Spinal cord (tissue), 9 donors: ENCODE measurements at regions not wholly inside any gene's neighbourhood (a gene's known extent, or its start where the extent isn't known, plus 50 kb on each side); places are given as distances from the start of the nearest gene placed in this dataset.

Experiments
- DNase-seq, 6 donors: peaks; one replicate each; pipeline versions ENCODE4 v3.0.0 to v3.0.0-alpha.2; 2013 to 2015; ENCODE audit warnings: low spot score in 6 of 6, low read depth in 4 of 6
- H3K27ac ChIP-seq: one replicate; pipeline ENCODE4 v1.5.1; 2013; ENCODE audit warnings: low read depth, low read length, control low read depth
- H3K27me3 ChIP-seq: one replicate; pipeline ENCODE4 v1.6.1; 2013; ENCODE audit warnings: low read length; ENCODE audit not compliant: control insufficient read depth, insufficient read depth
- H3K36me3 ChIP-seq: one replicate; pipeline ENCODE4 v1.6.1; 2013; ENCODE audit warnings: low read length; ENCODE audit not compliant: control insufficient read depth, insufficient read depth
- H3K4me1 ChIP-seq: one replicate; pipeline ENCODE4 v1.6.1; 2013; ENCODE audit warnings: low read length; ENCODE audit not compliant: control insufficient read depth, insufficient read depth
- H3K4me3 ChIP-seq: one replicate; pipeline ENCODE4 v1.5.1; 2013; ENCODE audit warnings: low read depth, low read length, control low read depth
- H3K9me3 ChIP-seq: one replicate; pipeline ENCODE4 v1.6.1; 2013; ENCODE audit warnings: low read length; ENCODE audit not compliant: control insufficient read depth, insufficient read depth
- WGBS: methylation state at CpG from one replicate; pipeline ENCODE4 v1.1.5; 2013; ENCODE audit warnings: missing lambda C conversion rate; ENCODE audit not compliant: insufficient coverage; 5-methylcytosine and 5-hydroxymethylcytosine counted together
- donor health status: healthy.

- no peak overlapping the region for H3K4me3 ChIP-seq
- H3K36me3 ChIP-seq = peaks cover 36% of the 10 kb centered on the region
- no peak overlapping the region for H3K27ac ChIP-seq
- H3K4me1 ChIP-seq = no peaks in the 10 kb centered on the region
- H3K9me3 ChIP-seq = no peaks in the 10 kb centered on the region
- H3K27me3 ChIP-seq = no peaks in the 10 kb centered on the region
- WGBS = 85% methylated on average over 9 of the region's 9 CpGs
- no peak for DNase-seq
Observed at GRCh38 chr14:101008631-101009336, 105.3 kb upstream of the RTL1 start.

GRCh38 chr14:101009531-101009930 lies 106.0 kb upstream of the RTL1 start:
- no peak overlapping the region for H3K27ac ChIP-seq
- peaks cover 32% of the 10 kb centered on the region for H3K36me3 ChIP-seq
- DNase-seq = no peak
- no peaks in the 10 kb centered on the region for H3K27me3 ChIP-seq
- 94% methylated on average over 5 of the region's 5 CpGs for WGBS
- H3K4me1 ChIP-seq = no peaks in the 10 kb centered on the region
- no peaks in the 10 kb centered on the region for H3K9me3 ChIP-seq
- H3K4me3 ChIP-seq = no peak overlapping the region

- no peak overlapping the region for H3K4me3 ChIP-seq
- WGBS = 92% methylated on average over 3 of the region's 6 CpGs
- H3K9me3 ChIP-seq = no peaks in the 10 kb centered on the region
- no peaks in the 10 kb centered on the region for H3K4me1 ChIP-seq
- H3K27me3 ChIP-seq = no peaks in the 10 kb centered on the region
- H3K27ac ChIP-seq = no peak overlapping the region
- DNase-seq = peak in 1 of 6 donors; percentile 7
- peaks cover 32% of the 10 kb centered on the region for H3K36me3 ChIP-seq
Observed at GRCh38 chr14:101010293-101010692, 106.8 kb upstream of the RTL1 start.

- H3K27ac ChIP-seq = no peak overlapping the region
- H3K4me1 ChIP-seq = no peaks in the 10 kb centered on the region
- WGBS = no CpG with 5 or more reads among the region's 2 CpGs
- no peaks in the 10 kb centered on the region for H3K9me3 ChIP-seq
- H3K27me3 ChIP-seq = no peaks in the 10 kb centered on the region
- H3K4me3 ChIP-seq = no peak overlapping the region
- H3K36me3 ChIP-seq = peaks cover 27% of the 10 kb centered on the region
- DNase-seq = peak in 1 of 6 donors; percentile 26
Observed at GRCh38 chr14:101010835-101011234, 107.3 kb upstream of the RTL1 start.

GRCh38 chr14:101017209-101017608 lies 113.7 kb upstream of the RTL1 start:
- no peak for DNase-seq
- H3K4me1 ChIP-seq = no peaks in the 10 kb centered on the region
- no peak overlapping the region for H3K27ac ChIP-seq
- no peaks in the 10 kb centered on the region for H3K27me3 ChIP-seq
- 40% methylated on average over 1 of the region's 1 CpG for WGBS
- H3K9me3 ChIP-seq = no peaks in the 10 kb centered on the region
- H3K36me3 ChIP-seq = peaks cover 13% of the 10 kb centered on the region
- H3K4me3 ChIP-seq = no peak overlapping the region

GRCh38 chr14:101017806-101018560 lies 114.5 kb upstream of the RTL1 start:
- H3K27me3 ChIP-seq = no peaks in the 10 kb centered on the region
- DNase-seq = no peak
- no peaks in the 10 kb centered on the region for H3K9me3 ChIP-seq
- no peak overlapping the region for H3K27ac ChIP-seq
- 97% methylated on average over 7 of the region's 13 CpGs for WGBS
- no peak overlapping the region for H3K4me3 ChIP-seq
- peaks cover 13% of the 10 kb centered on the region for H3K36me3 ChIP-seq
- no peaks in the 10 kb centered on the region for H3K4me1 ChIP-seq

GRCh38 chr14:101018561-101019290 lies 115.2 kb upstream of the RTL1 start:
- H3K27me3 ChIP-seq = no peaks in the 10 kb centered on the region
- 98% methylated on average over 13 of the region's 13 CpGs for WGBS
- DNase-seq = no peak
- no peaks in the 10 kb centered on the region for H3K4me1 ChIP-seq
- no peaks in the 10 kb centered on the region for H3K9me3 ChIP-seq
- H3K27ac ChIP-seq = no peak overlapping the region
- no peak overlapping the region for H3K4me3 ChIP-seq
- H3K36me3 ChIP-seq = peaks cover 13% of the 10 kb centered on the region

GRCh38 chr14:101019541-101019940 lies 116.0 kb upstream of the RTL1 start:
- Histone ChIP-seq H3K4me3 (no peak overlapping the region), H3K27ac (no peak overlapping the region), H3K36me3 (peaks cover 13% of the 10 kb centered on the region), H3K4me1 (no peaks in the 10 kb centered on the region), H3K9me3 (no peaks in the 10 kb centered on the region), H3K27me3 (no peaks in the 10 kb centered on the region)
- 100% methylated on average over 2 of the region's 2 CpGs for WGBS
- DNase-seq = no peak

GRCh38 chr14:101019990-101020710 lies 116.6 kb upstream of the RTL1 start:
- Histone ChIP-seq H3K4me1 (no peaks in the 10 kb centered on the region), H3K27ac (no peak overlapping the region), H3K27me3 (no peaks in the 10 kb centered on the region), H3K9me3 (no peaks in the 10 kb centered on the region), H3K4me3 (no peak overlapping the region), H3K36me3 (peaks cover 14% of the 10 kb centered on the region)
- no peak for DNase-seq
- 91% methylated on average over 8 of the region's 8 CpGs for WGBS
